ENCODE measurements at regions not wholly inside any gene's neighbourhood (a gene's known extent, or its start where the extent isn't known, plus 50 kb on each side); places are given as distances from the start of the nearest gene placed in this dataset.

GRCh38 chr1:199629624-199630023, 397.9 kb upstream of the NR5A2 start:
- TF ChIP-seq, protein P1, sequence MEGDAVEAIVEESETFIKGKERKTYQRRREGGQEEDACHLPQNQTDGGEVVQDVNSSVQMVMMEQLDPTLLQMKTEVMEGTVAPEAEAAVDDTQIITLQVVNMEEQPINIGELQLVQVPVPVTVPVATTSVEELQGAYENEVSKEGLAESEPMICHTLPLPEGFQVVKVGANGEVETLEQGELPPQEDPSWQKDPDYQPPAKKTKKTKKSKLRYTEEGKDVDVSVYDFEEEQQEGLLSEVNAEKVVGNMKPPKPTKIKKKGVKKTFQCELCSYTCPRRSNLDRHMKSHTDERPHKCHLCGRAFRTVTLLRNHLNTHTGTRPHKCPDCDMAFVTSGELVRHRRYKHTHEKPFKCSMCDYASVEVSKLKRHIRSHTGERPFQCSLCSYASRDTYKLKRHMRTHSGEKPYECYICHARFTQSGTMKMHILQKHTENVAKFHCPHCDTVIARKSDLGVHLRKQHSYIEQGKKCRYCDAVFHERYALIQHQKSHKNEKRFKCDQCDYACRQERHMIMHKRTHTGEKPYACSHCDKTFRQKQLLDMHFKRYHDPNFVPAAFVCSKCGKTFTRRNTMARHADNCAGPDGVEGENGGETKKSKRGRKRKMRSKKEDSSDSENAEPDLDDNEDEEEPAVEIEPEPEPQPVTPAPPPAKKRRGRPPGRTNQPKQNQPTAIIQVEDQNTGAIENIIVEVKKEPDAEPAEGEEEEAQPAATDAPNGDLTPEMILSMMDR (tag by site-specific recombination; IDR thresholded peaks at IDR 0.05), result no peak
- TF ChIP-seq ZBTB11 (tag by site-specific recombination; conservative IDR thresholded peaks at IDR 0.05; ENCODE audit: low read depth) (no peak), ZNF140 (tag by site-specific recombination; IDR thresholded peaks at IDR 0.05) (no peak), ZNF132 (tag by site-specific recombination; IDR thresholded peaks at IDR 0.05; ENCODE audit: borderline replicate concordance) (no peak), ZBTB21 (tag by site-specific recombination; IDR thresholded peaks at IDR 0.05) (no peak)

Measured in HEK293 (cell line).